Gastroesophageal sphincter (tissue), 4 donors: ENCODE measurements at regions not wholly inside any gene's neighbourhood (a gene's known extent, or its start where the extent isn't known, plus 50 kb on each side); places are given as distances from the start of the nearest gene placed in this dataset.
"Not testable (repeated sequence)": the region's sequence is repeated elsewhere in the genome, so short reads cannot be mapped to it uniquely, and the experiment has no call there.

Source experiments
- ATAC-seq: fragments of 150-250 bp; one replicate; pipeline ENCODE4 v1.9.1; 2016; ENCODE audit warnings: mild to moderate bottlenecking, moderate library complexity
- H3K27ac ChIP-seq, 4 donors: fragments of 200-600 bp; sonication (generic) in 3 of 4; 1 replicate in 3 of 4; 2 replicates in 1 of 4; pipeline ENCODE4 v1.5.1; 2016 to 2019
- H3K27me3 ChIP-seq: fragments of 200-600 bp; sonication (generic); one replicate; pipeline ENCODE4 v1.5.1; 2019
- H3K36me3 ChIP-seq, 2 donors: fragments of 200-600 bp; sonication (generic); one replicate each; pipeline ENCODE4 v1.5.1; 2019; ENCODE audit warnings: control low read depth in 1 of 2
- H3K4me1 ChIP-seq, 3 donors: fragments of 200-600 bp; sonication (generic); 1 replicate in 2 of 3; 2 replicates in 1 of 3; pipeline ENCODE4 v1.5.1; 2016 to 2019; ENCODE audit warnings: control low read depth in 2 of 3
- H3K4me3 ChIP-seq, 2 donors: fragments of 200-600 bp; sonication (generic); one replicate each; pipeline ENCODE4 v1.5.1; 2019; ENCODE audit warnings: mild to moderate bottlenecking in 1 of 2, moderate library complexity in 1 of 2
- H3K9me3 ChIP-seq, 3 donors: fragments of 200-600 bp; sonication (generic); one replicate each; pipeline ENCODE4 v1.5.1; 2017 to 2019; ENCODE audit warnings: control low read depth in 2 of 3
- EP300 ChIP-seq: sonication (generic); formaldehyde crosslinking; IDR thresholded peaks from one replicate; pipeline ENCODE4 v1.6.1; 2017; ENCODE audit warnings: antibody characterized with exemption, mild to moderate bottlenecking
- POLR2A ChIP-seq, 2 donors: fragments of 450-650 bp; IDR thresholded peaks; one replicate each; pipeline ENCODE4 v1.6.1; 2017; ENCODE audit warnings: antibody characterized with exemption in 2 of 2, mild to moderate bottlenecking in 2 of 2, moderate library complexity in 1 of 2
- POLR2AphosphoS5 ChIP-seq: sonication (generic); formaldehyde crosslinking; IDR thresholded peaks from one replicate; pipeline ENCODE4 v1.6.1; 2017; ENCODE audit warnings: antibody characterized with exemption
- WGBS, 2 donors: methylation state at CpG; one replicate each; pipeline ENCODE4 v1.1.5; 2018; ENCODE audit warnings: low coverage in 1 of 2; 5-methylcytosine and 5-hydroxymethylcytosine counted together
- TF ChIP-seq, protein P1 (sequence below), 4 experiments: fragments of 200-600 bp in 2 of 4; fragments of 450-650 bp in 2 of 4; sonication (generic) in 1 of 4; IDR thresholded peaks; one replicate each; pipeline ENCODE4 v1.5.1; 2017 to 2019; ENCODE audit warnings: antibody characterized with exemption in 4 of 4, mild to moderate bottlenecking in 2 of 4, moderate library complexity in 2 of 4

DNA sequence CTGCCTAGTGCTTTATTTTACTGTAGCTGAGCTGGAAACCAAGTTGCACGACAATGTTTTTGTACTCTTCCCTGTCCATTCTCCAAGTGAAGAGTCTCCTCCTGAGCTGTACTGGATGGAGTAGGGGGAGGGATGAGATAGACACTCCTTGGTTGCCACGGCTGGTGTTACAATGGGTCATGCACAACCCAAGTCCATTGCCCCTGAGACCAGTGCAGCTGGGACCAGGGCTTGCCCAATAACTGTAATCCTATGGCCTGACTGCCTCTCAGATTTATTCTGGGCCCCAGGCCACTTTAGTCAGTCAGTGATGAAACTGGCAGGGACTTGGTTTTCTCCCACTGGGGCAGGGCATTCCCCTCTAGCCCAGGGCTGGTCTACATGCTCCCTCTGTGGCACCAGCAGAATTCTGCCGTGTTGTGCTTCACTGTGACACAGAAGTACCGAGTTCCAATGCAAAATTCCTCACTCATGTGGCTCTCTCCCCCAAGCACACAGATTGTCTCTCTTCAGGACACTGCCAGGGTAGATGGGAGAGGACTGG lies 203.3 kb upstream of the PCDH18 start:
- Histone ChIP-seq H3K4me1 (no peaks in the 10 kb centered on the region), H3K4me3 (no peak overlapping the region), H3K36me3 (no peaks in the 10 kb centered on the region), H3K27me3 (no peaks in the 10 kb centered on the region), H3K9me3 (peaks cover 0 to 13% (median 0%) of the 10 kb centered on the region in 3 donors), H3K27ac (no peak overlapping the region)
- TF ChIP-seq, protein P1, sequence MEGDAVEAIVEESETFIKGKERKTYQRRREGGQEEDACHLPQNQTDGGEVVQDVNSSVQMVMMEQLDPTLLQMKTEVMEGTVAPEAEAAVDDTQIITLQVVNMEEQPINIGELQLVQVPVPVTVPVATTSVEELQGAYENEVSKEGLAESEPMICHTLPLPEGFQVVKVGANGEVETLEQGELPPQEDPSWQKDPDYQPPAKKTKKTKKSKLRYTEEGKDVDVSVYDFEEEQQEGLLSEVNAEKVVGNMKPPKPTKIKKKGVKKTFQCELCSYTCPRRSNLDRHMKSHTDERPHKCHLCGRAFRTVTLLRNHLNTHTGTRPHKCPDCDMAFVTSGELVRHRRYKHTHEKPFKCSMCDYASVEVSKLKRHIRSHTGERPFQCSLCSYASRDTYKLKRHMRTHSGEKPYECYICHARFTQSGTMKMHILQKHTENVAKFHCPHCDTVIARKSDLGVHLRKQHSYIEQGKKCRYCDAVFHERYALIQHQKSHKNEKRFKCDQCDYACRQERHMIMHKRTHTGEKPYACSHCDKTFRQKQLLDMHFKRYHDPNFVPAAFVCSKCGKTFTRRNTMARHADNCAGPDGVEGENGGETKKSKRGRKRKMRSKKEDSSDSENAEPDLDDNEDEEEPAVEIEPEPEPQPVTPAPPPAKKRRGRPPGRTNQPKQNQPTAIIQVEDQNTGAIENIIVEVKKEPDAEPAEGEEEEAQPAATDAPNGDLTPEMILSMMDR (IDR thresholded peaks at IDR 0.05), result no peak
- TF ChIP-seq EP300 (no peak), POLR2A (IDR thresholded peaks at IDR 0.05) (no peak), POLR2AphosphoS5 (no peak)
- ATAC-seq, result no peak
- 90% methylated on average over 3 of the region's 4 CpGs; no CpG with 5 or more reads in 1 of the 2 donors for WGBS, 2 donors

DNA sequence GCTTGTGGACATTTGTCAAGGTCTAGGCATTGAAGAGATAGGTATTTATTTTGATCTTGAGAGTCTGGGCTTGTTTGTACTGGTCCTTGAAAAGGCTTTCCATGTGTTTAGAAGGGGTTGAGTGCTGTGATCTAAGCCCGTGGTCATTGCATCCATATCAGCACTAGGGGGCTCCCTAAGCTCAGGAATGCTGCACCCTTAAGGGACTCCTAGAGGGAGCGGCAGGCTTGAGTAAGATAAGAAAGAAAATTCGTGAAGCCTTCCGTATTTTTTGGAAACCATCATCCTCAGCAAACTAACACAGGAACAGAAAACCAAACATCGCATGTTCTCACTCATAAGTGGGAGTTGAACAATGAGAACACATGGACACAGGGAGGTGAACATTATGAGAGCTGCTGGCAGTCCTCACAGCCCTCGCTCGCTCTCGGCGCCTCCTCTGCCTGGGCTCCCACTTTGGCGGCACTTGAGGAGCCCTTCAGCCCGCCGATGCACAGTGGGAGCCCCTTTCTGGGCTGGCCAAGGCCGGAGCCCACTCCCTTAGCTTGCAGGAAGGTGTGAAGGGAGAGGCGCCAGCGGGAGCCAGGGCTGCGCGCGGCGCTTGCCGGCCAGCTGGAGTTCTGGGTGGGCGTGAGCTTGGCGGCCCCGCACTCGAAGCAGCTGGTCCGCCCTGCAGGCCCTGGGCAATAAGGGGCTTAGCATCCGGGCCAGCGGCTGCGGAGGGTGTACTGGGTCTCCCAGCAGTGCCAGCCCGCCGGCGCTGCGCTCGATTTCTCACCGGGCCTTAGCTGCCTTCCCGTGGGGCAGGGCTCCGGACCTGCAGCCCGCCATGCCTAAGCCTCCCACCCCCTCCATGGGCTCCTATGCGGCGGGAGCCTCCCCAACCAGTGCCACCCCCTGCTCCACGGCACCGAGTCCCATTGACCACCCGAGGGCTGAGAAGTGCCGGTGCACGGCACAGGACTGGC lies 201.2 kb upstream of the PCDH18 start:
- H3K36me3 ChIP-seq, H3K27ac ChIP-seq, H3K27me3 ChIP-seq, ATAC-seq, H3K4me1 ChIP-seq, H3K4me3 ChIP-seq: not testable (repeated sequence)
- H3K9me3 ChIP-seq, result peaks cover 0 to 13% (median 0%) of the 10 kb centered on the region in 3 donors
- WGBS, 2 donors, result 83 to 91% methylated on average over 5 to 8 of the region's 44 CpGs
- TF ChIP-seq, protein P1 (IDR thresholded peaks at IDR 0.05), result peak in 2 of 4 experiments; percentile 20 to 33

DNA sequence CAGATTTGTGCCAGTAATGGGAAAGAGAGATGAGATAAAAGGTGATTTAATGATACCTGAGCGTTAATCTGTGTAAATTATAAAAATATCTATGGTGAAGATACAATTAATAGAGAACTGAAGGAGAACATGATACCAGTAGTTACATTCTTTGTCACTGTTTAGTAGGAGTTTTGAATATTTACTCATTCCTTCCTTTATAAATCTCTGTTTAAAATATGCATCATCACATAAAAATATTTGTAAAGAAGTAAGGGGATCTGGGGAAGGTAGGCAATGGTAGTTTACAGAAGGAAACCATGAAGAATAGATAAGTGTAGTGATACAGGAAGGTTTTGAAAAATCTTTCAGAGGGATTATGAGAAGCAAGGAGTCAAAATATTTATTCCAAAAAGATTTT lies 190.6 kb upstream of the PCDH18 start:
- Histone ChIP-seq H3K9me3 (no peaks in the 10 kb centered on the region), H3K4me1 (no peaks in the 10 kb centered on the region), H3K27ac (no peak overlapping the region), H3K36me3 (no peaks in the 10 kb centered on the region), H3K27me3 (no peaks in the 10 kb centered on the region), H3K4me3 (no peak overlapping the region)
- no peak for ATAC-seq
- TF ChIP-seq EP300, result no peak
- TF ChIP-seq, protein P1 (IDR thresholded peaks at IDR 0.05), result no peak
- 88 to 100% methylated on average over 1 of the region's 1 CpG for WGBS, 2 donors

DNA sequence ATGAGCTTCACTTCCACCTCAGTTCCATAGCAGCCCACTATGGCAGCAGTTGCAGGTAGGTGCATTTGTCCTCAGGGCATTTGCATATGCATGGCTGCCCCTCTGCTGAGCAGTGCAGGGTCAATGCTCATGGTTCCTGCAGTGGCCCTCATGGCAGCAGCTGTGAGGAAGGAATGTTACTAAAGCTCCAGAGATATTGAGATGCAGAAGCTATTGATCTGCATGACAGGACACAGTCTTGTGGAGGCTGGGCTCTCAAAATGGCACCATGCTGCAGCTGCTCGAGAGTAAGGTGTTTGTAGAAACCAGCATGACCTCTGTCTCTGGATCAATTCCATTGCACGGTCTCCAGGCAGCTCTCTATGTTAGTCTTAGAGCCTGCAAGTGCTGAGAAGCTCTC lies 179.2 kb upstream of the PCDH18 start:
- WGBS, 2 donors, result 100% methylated on average over 1 of the region's 2 CpGs; no CpG with 5 or more reads in 1 of the 2 donors
- Histone ChIP-seq H3K9me3 (no peaks in the 10 kb centered on the region), H3K27me3 (no peaks in the 10 kb centered on the region), H3K27ac (no peak overlapping the region), H3K4me3 (no peak overlapping the region), H3K4me1 (peaks cover 0 to 13% (median 5%) of the 10 kb centered on the region in 3 donors), H3K36me3 (no peaks in the 10 kb centered on the region)
- no peak for TF ChIP-seq POLR2A (IDR thresholded peaks at IDR 0.05)
- TF ChIP-seq, protein P1 (IDR thresholded peaks at IDR 0.05), result no peak
- no peak for TF ChIP-seq EP300
- TF ChIP-seq POLR2AphosphoS5, result no peak
- no peak for ATAC-seq

DNA sequence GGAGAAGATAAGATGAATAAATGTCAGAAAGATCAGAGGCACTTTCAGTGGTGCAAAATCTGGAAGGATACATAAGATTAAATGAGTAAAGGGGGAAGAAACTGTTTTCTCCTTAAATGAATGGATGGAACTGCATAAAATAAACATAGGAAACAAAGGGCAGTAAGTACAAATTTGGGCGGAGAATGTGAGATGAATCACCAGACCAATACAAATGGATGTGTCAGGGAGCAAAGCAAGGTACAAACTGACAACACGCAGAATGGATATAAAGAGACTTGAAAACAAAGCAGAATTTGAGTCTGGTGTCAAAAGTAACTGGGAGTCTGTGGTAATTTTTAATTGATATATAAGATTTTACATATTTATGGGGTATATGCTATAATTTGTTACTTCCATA lies 175.3 kb upstream of the PCDH18 start:
- no peak for TF ChIP-seq POLR2AphosphoS5
- TF ChIP-seq, protein P1 (IDR thresholded peaks at IDR 0.05), result no peak
- TF ChIP-seq EP300, result no peak
- TF ChIP-seq POLR2A (IDR thresholded peaks at IDR 0.05), result no peak
- Histone ChIP-seq H3K27me3 (no peaks in the 10 kb centered on the region), H3K9me3 (no peaks in the 10 kb centered on the region), H3K36me3 (no peaks in the 10 kb centered on the region), H3K27ac (no peak overlapping the region), H3K4me1 (peaks cover 4 to 48% (median 18%) of the 10 kb centered on the region in 3 donors), H3K4me3 (no peak overlapping the region)
- ATAC-seq, result no peak
- WGBS, 2 donors, result 26 to 34% methylated on average over 2 of the region's 2 CpGs
